Hepatocyte (in vitro differentiated cells): ENCODE measurements at regions not wholly inside any gene's neighbourhood (a gene's known extent, or its start where the extent isn't known, plus 50 kb on each side); places are given as distances from the start of the nearest gene placed in this dataset.

ENCODE experiments used
- DNase-seq: peaks from one replicate; pipeline ENCODE4 v3.0.0-alpha.2; 2016; ENCODE audit warnings: low spot score
- H2AFZ ChIP-seq: fragments of 200-600 bp; sonication (generic); 2 replicates; pipeline ENCODE4 v1.6.0; 2016; ENCODE audit warnings: antibody characterized with exemption, mild to moderate bottlenecking
- H3K27ac ChIP-seq: fragments of 200-600 bp; sonication (generic); 2 replicates; pipeline ENCODE4 v1.5.1; 2016; ENCODE audit warnings: mild to moderate bottlenecking
- H3K27me3 ChIP-seq: fragments of 200-600 bp; sonication (generic); 2 replicates; pipeline ENCODE4 v1.6.1; 2016
- H3K36me3 ChIP-seq: fragments of 200-600 bp; sonication (generic); replicated peaks from 2 replicates; pipeline ENCODE4 v1.5.1; 2016; ENCODE audit warnings: low read depth; ENCODE audit not compliant: insufficient read depth
- H3K4me1 ChIP-seq: fragments of 200-600 bp; sonication (generic); 2 replicates; pipeline ENCODE4 v1.5.1; 2016; ENCODE audit warnings: mild to moderate bottlenecking, moderate library complexity; ENCODE audit not compliant: insufficient read depth
- H3K4me2 ChIP-seq: fragments of 200-600 bp; sonication (generic); 2 replicates; pipeline ENCODE4 v1.6.0; 2016
- H3K4me3 ChIP-seq: fragments of 200-600 bp; sonication (generic); 2 replicates; pipeline ENCODE4 v1.5.1; 2016; ENCODE audit warnings: mild to moderate bottlenecking
- H3K79me2 ChIP-seq: fragments of 200-600 bp; sonication (generic); 2 replicates; pipeline ENCODE4 v1.6.0; 2017; ENCODE audit warnings: mild to moderate bottlenecking
- H3K9me2 ChIP-seq: fragments of 200-600 bp; sonication (generic); replicated peaks from 2 replicates; pipeline ENCODE4 v1.6.0; 2017; ENCODE audit warnings: mild to moderate bottlenecking; ENCODE audit not compliant: insufficient read depth
- H3K9me3 ChIP-seq: fragments of 200-600 bp; sonication (generic); 2 replicates; pipeline ENCODE4 v1.5.1; 2016; ENCODE audit warnings: low read depth, mild to moderate bottlenecking
- H4K20me1 ChIP-seq: fragments of 200-600 bp; sonication (generic); 2 replicates; pipeline ENCODE4 v1.6.0; 2016; ENCODE audit warnings: mild to moderate bottlenecking; ENCODE audit not compliant: insufficient read depth, poor library complexity, severe bottlenecking
- EZH2 ChIP-seq: fragments of 200-600 bp; sonication (generic); IDR thresholded peaks from 2 replicates; pipeline ENCODE4 v1.6.1; 2016; ENCODE audit warnings: antibody characterized with exemption, mild to moderate bottlenecking, borderline replicate concordance
- EZH2phosphoT487 ChIP-seq: fragments of 200-600 bp; sonication (generic); IDR thresholded peaks from one replicate; pipeline ENCODE4 v1.6.1; 2018; ENCODE audit warnings: antibody characterized with exemption, mild to moderate bottlenecking, low read depth, moderate library complexity; ENCODE audit not compliant: unreplicated experiment, severe bottlenecking
- WGBS: methylation state at CpG from one replicate; pipeline ENCODE4 v1.1.6; 2016; ENCODE audit warnings: low lambda C conversion rate; ENCODE audit errors: missing lambda C conversion rate; 5-methylcytosine and 5-hydroxymethylcytosine counted together
- TF ChIP-seq, protein P1 (sequence below): fragments of 200-600 bp; sonication (generic); IDR thresholded peaks from 2 replicates; pipeline ENCODE4 v1.5.1; 2016; ENCODE audit warnings: antibody characterized with exemption, mild to moderate bottlenecking; ENCODE audit not compliant: poor library complexity

DNA sequence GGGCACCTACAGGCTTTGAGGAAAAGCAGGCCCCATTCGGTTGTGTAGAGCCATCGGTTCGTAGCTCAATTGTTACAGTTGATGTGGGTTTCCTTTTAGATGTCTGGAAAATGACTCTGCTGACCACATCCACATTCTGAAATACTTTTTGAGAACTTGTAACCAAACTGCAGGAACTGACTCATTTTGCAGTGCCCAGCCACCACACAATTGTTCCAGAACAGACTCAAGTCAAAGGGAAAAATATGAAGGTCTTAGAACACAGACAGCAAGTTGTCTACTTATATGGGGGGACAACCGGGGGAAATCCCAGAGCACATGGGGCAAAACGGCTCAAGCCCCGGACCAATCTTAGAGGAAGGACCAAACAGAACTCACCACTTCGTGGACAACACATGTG is 557.6 kb upstream of the DIPK2B start:
- 83% methylated on average over 7 of the region's 7 CpGs for WGBS
- no peaks in the 10 kb centered on the region for H3K36me3 ChIP-seq
- no peak overlapping the region for H3K27ac ChIP-seq
- no peaks in the 10 kb centered on the region for H3K4me1 ChIP-seq
- no peaks in the 10 kb centered on the region for H4K20me1 ChIP-seq
- peaks cover 38% of the 10 kb centered on the region for H3K79me2 ChIP-seq
- no peaks in the 10 kb centered on the region for H3K27me3 ChIP-seq
- no peak overlapping the region for H3K4me2 ChIP-seq
- H3K9me2 ChIP-seq: no peaks in the 10 kb centered on the region
- DNase-seq: no peak
- H2AFZ ChIP-seq: no peak overlapping the region
- H3K4me3 ChIP-seq: no peak overlapping the region
- H3K9me3 ChIP-seq: no peaks in the 10 kb centered on the region
- TF ChIP-seq EZH2: no peak
- no peak for TF ChIP-seq EZH2phosphoT487
- TF ChIP-seq, protein P1, sequence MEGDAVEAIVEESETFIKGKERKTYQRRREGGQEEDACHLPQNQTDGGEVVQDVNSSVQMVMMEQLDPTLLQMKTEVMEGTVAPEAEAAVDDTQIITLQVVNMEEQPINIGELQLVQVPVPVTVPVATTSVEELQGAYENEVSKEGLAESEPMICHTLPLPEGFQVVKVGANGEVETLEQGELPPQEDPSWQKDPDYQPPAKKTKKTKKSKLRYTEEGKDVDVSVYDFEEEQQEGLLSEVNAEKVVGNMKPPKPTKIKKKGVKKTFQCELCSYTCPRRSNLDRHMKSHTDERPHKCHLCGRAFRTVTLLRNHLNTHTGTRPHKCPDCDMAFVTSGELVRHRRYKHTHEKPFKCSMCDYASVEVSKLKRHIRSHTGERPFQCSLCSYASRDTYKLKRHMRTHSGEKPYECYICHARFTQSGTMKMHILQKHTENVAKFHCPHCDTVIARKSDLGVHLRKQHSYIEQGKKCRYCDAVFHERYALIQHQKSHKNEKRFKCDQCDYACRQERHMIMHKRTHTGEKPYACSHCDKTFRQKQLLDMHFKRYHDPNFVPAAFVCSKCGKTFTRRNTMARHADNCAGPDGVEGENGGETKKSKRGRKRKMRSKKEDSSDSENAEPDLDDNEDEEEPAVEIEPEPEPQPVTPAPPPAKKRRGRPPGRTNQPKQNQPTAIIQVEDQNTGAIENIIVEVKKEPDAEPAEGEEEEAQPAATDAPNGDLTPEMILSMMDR: no peak

DNA sequence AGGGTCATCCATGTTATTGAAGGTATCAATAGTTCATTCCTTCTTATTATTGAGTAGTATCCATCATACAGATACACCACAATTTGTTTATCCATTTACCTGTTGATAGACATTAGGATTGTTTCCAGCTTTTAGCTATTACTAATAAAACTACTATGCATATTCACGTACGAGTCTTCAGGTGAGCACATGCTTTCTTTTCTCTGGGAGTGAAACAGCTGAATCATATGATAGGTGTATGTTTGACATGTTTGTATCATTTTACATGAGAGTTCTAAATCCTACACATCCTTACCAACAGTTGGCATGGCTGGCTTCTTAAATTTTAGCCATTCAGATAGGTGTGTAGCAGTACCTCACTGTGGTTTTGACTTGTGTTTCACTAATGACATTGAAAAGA is 556.6 kb upstream of the DIPK2B start:
- H3K4me2 ChIP-seq: no peak overlapping the region

DNA sequence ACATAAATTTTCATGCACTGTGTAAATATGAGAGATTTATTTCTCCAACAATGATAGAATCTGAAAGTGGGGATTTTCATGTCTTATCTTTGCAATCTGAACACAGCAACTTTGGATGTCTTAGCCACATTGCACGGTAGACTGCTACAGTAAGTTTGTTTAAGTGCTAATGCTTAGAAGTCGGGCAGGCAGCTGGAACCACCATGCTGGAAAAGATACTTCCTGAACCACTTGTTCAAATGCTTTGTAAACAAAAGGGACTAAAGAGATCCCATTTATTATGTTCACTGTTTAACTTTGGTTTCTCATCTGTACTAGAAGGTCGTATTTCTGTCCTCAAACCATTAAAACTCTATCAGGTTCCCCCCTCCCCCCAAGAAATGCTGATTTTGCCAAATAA is 555.9 kb upstream of the DIPK2B start:
- 32% methylated on average over 3 of the region's 3 CpGs for WGBS
- no peak overlapping the region for H3K4me3 ChIP-seq
- DNase-seq: no peak
- H4K20me1 ChIP-seq: no peaks in the 10 kb centered on the region
- no peaks in the 10 kb centered on the region for H3K9me3 ChIP-seq
- no peak overlapping the region for H3K4me2 ChIP-seq
- H3K4me1 ChIP-seq: no peaks in the 10 kb centered on the region
- H2AFZ ChIP-seq: no peak overlapping the region
- TF ChIP-seq EZH2phosphoT487 (no peak), EZH2 (no peak)
- TF ChIP-seq, protein P1: no peak
- no peaks in the 10 kb centered on the region for H3K9me2 ChIP-seq
- no peaks in the 10 kb centered on the region for H3K36me3 ChIP-seq
- H3K27me3 ChIP-seq: no peaks in the 10 kb centered on the region
- H3K79me2 ChIP-seq: peaks cover 34% of the 10 kb centered on the region
- H3K27ac ChIP-seq: peak overlapping the region; percentile 17

More for the DNA sequence above, 556.6 kb upstream of the DIPK2B start:
- H3K27ac ChIP-seq: peak overlapping the region; percentile 17
- H3K36me3 ChIP-seq: no peaks in the 10 kb centered on the region
- H3K9me2 ChIP-seq: no peaks in the 10 kb centered on the region
- no peaks in the 10 kb centered on the region for H3K27me3 ChIP-seq
- H3K4me1 ChIP-seq: no peaks in the 10 kb centered on the region
- DNase-seq: no peak
- no peaks in the 10 kb centered on the region for H3K9me3 ChIP-seq
- H4K20me1 ChIP-seq: no peaks in the 10 kb centered on the region
- H2AFZ ChIP-seq: no peak overlapping the region
- 81% methylated on average over 2 of the region's 2 CpGs for WGBS
- no peak for TF ChIP-seq EZH2
- no peak for TF ChIP-seq EZH2phosphoT487
- TF ChIP-seq, protein P1: no peak
- H3K79me2 ChIP-seq: peaks cover 34% of the 10 kb centered on the region
- H3K4me3 ChIP-seq: no peak overlapping the region

DNA sequence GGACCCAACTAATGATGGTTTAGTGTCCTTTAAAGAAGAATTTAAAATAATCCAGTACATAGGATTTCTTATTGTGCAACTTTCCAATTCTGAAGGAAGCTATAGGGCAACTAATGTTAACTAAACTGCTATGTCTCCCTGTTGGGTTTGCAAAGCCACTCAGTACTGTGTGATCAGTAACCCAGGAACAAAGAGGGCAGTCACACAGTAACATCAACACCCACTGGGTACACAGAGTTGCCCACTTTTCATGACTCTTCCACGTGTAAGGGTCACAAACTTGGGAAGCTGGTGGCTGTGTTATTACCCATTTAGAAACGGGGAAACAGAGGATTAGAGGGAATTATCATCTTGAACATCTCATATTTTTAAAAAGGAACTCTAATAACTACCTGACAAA is 555.0 kb upstream of the DIPK2B start:
- Histone ChIP-seq H3K27ac (no peak overlapping the region), H3K79me2 (peaks cover 36% of the 10 kb centered on the region), H3K4me3 (no peak overlapping the region), H3K9me2 (no peaks in the 10 kb centered on the region), H3K9me3 (no peaks in the 10 kb centered on the region), H3K4me1 (peaks cover 3% of the 10 kb centered on the region), H3K27me3 (no peaks in the 10 kb centered on the region), H3K36me3 (no peaks in the 10 kb centered on the region), H2AFZ (no peak overlapping the region), H3K4me2 (no peak overlapping the region), H4K20me1 (no peaks in the 10 kb centered on the region)
- TF ChIP-seq EZH2phosphoT487 (no peak), EZH2 (no peak)
- TF ChIP-seq, protein P1: no peak
- 43% methylated on average over 2 of the region's 2 CpGs for WGBS
- no peak for DNase-seq
